ENCODE measurements at regions not wholly inside any gene's neighbourhood (a gene's known extent, or its start where the extent isn't known, plus 50 kb on each side); places are given as distances from the start of the nearest gene placed in this dataset.

DNA sequence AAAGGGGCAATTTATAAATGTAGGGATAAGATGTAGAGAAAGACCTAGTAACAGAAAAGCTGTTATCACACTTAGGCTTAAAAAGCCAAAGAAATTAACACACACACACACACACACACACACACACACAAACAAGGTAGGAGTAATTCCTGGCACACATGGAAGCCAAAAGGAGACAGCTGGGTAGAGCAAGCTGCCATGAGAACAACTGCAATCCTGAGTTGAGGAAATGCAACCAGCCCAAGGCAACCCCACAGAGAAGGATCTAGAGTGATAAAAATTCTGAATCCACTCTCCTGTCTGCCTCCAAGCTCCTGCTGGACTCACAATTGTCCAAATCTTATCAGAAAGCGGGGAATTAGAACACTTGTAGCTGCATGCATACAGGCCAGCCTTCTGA is 229.1 kb upstream of the DGKB start:
- Histone ChIP-seq H4K91ac (ENCODE audit: insufficient read depth, low read depth, low read length) (no peak overlapping the region), H3K56ac (ENCODE audit: extremely low read depth, insufficient read depth, low read length) (no peak overlapping the region), H3K27ac (ENCODE audit: insufficient read depth, low read length) (no peak overlapping the region), H3K4ac (ENCODE audit: low read depth, low read length) (0 out of 2 replicates have a peak overlapping the region, but pooled peaks have one; percentile 61), H3K79me1 (ENCODE audit: low read depth in 1 of 2, low read length in 2 of 2) (no peaks in the 10 kb centered on the region), H3K14ac (replicated peaks; ENCODE audit: low read depth, low read length) (no peak overlapping the region), H3K9ac (ENCODE audit: low read depth, low read length) (no peak overlapping the region), H2AK5ac (ENCODE audit: low read depth, low read length) (no peak overlapping the region), H2BK15ac (ENCODE audit: low read depth, low read length) (no peak overlapping the region), H4K20me1 (ENCODE audit: insufficient read depth, low read length) (no peaks in the 10 kb centered on the region), H4K5ac (ENCODE audit: low read depth, low read length) (no peak overlapping the region), H3K9me3 (ENCODE audit: control insufficient read depth, insufficient read depth, low read length) (peaks cover 1% of the 10 kb centered on the region; the same call in 1 of the 2 replicates), H3K4me3 (ENCODE audit: insufficient read depth, low read depth, low read length) (no peak overlapping the region), H3K36me3 (ENCODE audit: control insufficient read depth, insufficient read depth, low read length) (no peaks in the 10 kb centered on the region), H3K4me1 (ENCODE audit: control insufficient read depth, insufficient read depth, low read length) (no peaks in the 10 kb centered on the region), H2BK20ac (ENCODE audit: low read depth, low read length) (peak overlapping the region; percentile 67; the same call in 1 of the 2 replicates), H3K4me2 (ENCODE audit: low read depth, low read length) (no peak overlapping the region), H2AFZ (replicated peaks; ENCODE audit: low read length, poor library complexity) (no peak overlapping the region), H3K18ac (ENCODE audit: low read depth, low read length) (no peak overlapping the region), H2BK120ac (ENCODE audit: low read depth, low read length) (peak overlapping the region; percentile 48; the same call in 1 of the 2 replicates), H2AK9ac (replicated peaks; ENCODE audit: low read depth, low read length, poor library complexity) (no peak overlapping the region), H2BK5ac (ENCODE audit: low read depth, low read length, poor library complexity, severe bottlenecking) (no peak overlapping the region), H3K23ac (ENCODE audit: low read depth, low read length) (no peak overlapping the region), H3K9me1 (ENCODE audit: insufficient read depth, low read length) (no peaks in the 10 kb centered on the region), H4K8ac (ENCODE audit: low read depth in 2 of 2, low read length in 2 of 2) (no peak overlapping the region), H3K27me3 (ENCODE audit: control insufficient read depth, insufficient read depth, low read length) (no peaks in the 10 kb centered on the region)
- WGBS, 2 experiments (ENCODE audit: extremely low coverage in 2 of 2, insufficient read length in 1 of 2), result no CpG with 5 or more reads among the region's 1 CpG
- DNase-seq (no peak), ATAC-seq (ENCODE audit: low read depth) (0 out of 2 replicates have a peak, but pooled peaks have one; percentile 9)
- dilution Hi-C loops (cut with HindIII; ENCODE audit: low sequenced_read_pairs, unreplicated experiment), result no loop called here
- ChIA-PET CTCF (no interaction called here), POLR2A (ENCODE audit: unreplicated experiment) (no interaction called here)
- BruUV-seq (replicated peaks), result no TSS peak
- in situ Hi-C loops (cut with MboI; ENCODE audit: low sequenced_read_pairs), result no loop called here
- TF ChIP-seq RAD21 (IDR thresholded peaks at IDR 0.05; ENCODE audit: low read length) (no peak), BHLHE40 (IDR thresholded peaks at IDR 0.05; ENCODE audit: low read depth, low read length) (no peak), USF2 (IDR thresholded peaks at IDR 0.05; ENCODE audit: low read depth, low read length) (no peak), RFX5 (IDR thresholded peaks at IDR 0.05; ENCODE audit: low read depth, low read length) (no peak), CEBPB (IDR thresholded peaks at IDR 0.05; ENCODE audit: low read depth, low read length) (no peak), POLR2A (IDR thresholded peaks at IDR 0.05; ENCODE audit: low read depth, low read length) (no peak), MAZ (IDR thresholded peaks at IDR 0.05; ENCODE audit: borderline replicate concordance, low read depth, low read length) (no peak), CHD1 (IDR thresholded peaks at IDR 0.05; ENCODE audit: low read depth, low read length) (no peak), RCOR1 (IDR thresholded peaks at IDR 0.05; ENCODE audit: insufficient replicate concordance, low read length) (no peak), FOS (IDR thresholded peaks at IDR 0.05; ENCODE audit: low read depth, low read length) (no peak)
- intact Hi-C loops (cut with micrococcal nuclease), result no loop called here

All from IMR-90 (cell line).